ENCODE measurements at regions not wholly inside any gene's neighbourhood (a gene's known extent, or its start where the extent isn't known, plus 50 kb on each side); places are given as distances from the start of the nearest gene placed in this dataset.

DNA sequence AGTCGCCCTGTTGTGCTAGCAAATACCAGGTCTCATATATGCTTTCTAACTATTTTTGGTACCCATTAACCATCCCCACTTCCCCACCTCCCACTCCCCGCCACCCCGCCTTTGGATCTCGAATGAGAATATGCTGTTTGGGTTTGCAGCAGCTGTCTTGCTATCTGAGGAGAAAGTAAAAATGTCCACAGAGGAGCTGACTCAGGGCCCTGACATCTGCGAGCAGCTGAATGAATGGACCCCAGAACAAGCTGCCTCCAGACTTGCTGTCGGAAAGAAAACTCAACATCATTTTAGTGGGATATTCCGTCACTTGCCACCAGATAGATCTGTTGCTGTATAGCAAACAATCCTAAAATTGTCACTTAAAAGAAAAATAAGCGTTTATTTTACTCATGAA, 103.7 kb downstream of the LINC00237 start:
- TF ChIP-seq CTCF (IDR thresholded peaks at IDR 0.05) (no peak), ZFX (IDR thresholded peaks at IDR 0.05; ENCODE audit: borderline replicate concordance) (no peak)

Data from 22Rv1 (cell line).